HG02623 (cell line): ENCODE measurements at regions not wholly inside any gene's neighbourhood (a gene's known extent, or its start where the extent isn't known, plus 50 kb on each side); places are given as distances from the start of the nearest gene placed in this dataset.
"Not testable (repeated sequence)": the region's sequence is repeated elsewhere in the genome, so short reads cannot be mapped to it uniquely, and the experiment has no call there.

Experiments
- ATAC-seq: cut with Tn5 transposase; IDR thresholded peaks from one replicate; pipeline ENCODE4 v1.9.1; 2021; ENCODE audit warnings: moderate library complexity; ENCODE audit not compliant: unreplicated experiment

GRCh38 chr2:142504754-142505153, 372.7 kb upstream of the KYNU start:
- ATAC-seq: no peak

GRCh38 chr2:142502402-142502801, 371.6 kb upstream of the LRP1B start:
- no peak for ATAC-seq

DNA sequence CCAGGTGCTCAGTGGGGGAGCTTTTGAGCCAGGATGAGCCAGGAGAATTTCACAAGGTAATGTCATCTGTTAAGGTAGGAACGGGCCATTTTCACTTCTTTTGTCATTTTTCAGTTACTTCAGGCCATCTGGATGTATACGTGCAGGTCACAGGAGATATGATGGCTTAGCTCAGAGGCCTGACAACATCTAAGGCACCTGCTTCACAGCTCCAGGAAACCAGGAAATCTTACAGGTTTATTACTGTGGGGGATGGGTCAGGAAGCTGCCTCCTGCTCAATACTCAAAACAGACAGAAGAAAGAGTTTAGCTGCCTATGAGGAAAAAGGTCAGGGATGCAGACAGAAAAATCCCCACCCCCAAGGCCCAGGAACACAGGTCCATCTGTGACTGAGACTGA, 364.3 kb upstream of the LRP1B start:
- ATAC-seq: no peak

GRCh38 chr2:142489631-142490030, 358.8 kb upstream of the LRP1B start:
- not testable (repeated sequence) for ATAC-seq

DNA sequence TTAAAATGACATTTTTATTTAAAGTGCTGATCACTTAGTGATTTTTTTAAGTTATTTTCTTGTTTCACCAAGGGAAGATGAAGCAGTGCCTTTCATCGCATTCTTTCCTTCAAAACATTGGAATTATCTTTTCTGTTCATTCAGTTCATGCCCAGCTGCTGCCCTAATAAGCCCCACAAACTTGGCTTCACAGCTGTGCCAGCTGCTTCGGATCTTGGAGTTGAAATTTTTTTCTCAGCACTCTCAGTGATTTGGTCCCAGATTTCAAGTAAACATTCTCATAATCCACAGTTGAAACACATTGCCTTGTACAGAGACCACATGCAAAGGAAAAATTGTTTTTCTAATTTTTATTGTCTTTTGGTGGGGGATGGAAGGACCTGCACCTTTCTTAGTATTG, 353.3 kb upstream of the LRP1B start:
- no peak for ATAC-seq

DNA sequence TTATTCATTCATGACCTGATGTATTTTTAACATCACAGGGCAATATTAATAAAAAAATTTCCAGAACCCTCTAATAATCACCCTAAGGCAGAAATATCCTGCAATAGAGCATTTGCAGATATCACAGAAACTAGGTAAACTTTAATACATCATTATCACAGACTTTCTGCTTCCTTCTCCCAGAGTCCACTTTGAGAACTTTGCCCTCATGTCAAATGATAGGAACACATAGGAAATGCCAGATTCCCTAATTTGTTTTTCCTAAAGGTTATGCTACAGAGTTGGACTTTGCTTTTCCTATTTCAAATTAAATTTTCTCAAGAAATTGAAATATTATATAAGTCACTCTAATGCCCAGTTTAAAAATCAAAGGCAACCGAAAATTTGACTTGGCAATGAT, 352.8 kb upstream of the LRP1B start:
- ATAC-seq: no peak

- no peak for ATAC-seq
These were observed 347.4 kb upstream of the LRP1B start for GRCh38 chr2:142478206-142478605.

- ATAC-seq: no peak
These were observed 341.6 kb upstream of the LRP1B start for GRCh38 chr2:142472382-142472781.

- no peak for ATAC-seq
These were observed 336.5 kb upstream of the LRP1B start for GRCh38 chr2:142467321-142467720.

GRCh38 chr2:142463047-142463446, 332.2 kb upstream of the LRP1B start:
- no peak for ATAC-seq

GRCh38 chr2:142462306-142462705, 331.5 kb upstream of the LRP1B start:
- no peak for ATAC-seq

GRCh38 chr2:142445551-142446072, 314.8 kb upstream of the LRP1B start:
- no peak for ATAC-seq

DNA sequence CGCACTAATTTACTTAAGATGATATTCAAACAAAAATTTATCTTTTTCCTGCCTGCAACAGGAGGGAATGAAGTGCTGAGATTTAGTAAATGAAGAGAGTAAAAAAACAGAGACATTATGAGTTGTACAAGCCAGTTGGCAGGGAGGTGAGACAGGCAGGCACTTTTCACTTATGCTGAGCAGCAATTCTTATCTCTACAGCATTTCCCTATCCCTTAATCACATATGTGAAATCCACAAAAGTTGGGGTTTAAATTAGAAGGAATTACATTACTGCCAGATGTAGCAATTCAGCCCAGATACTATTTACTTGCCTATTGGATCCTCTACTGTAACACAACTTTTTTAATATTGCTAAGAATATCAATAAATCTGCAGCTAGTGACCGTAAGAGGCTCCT, 314.2 kb upstream of the LRP1B start:
- no peak for ATAC-seq

- ATAC-seq: no peak
These were observed 305.0 kb upstream of the LRP1B start for GRCh38 chr2:142435847-142436246.

DNA sequence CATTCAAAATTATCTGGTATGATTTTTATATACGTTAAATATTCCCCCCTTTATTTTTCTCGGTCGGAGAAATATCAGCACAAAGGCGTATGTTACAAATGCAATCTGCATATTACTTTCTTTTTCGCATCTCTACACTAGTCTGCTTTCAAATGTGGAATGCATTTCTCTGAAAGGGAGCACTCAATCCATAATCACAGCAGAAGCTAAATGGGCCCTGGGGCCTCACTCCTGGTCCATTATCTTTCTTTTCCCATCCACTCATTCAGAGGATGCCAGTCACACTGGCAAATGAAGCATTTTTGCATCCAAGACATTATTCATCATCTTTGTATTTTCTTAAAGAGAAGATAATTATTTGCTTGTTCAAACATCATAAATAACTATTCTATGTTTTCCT, 295.2 kb upstream of the LRP1B start:
- no peak for ATAC-seq

DNA sequence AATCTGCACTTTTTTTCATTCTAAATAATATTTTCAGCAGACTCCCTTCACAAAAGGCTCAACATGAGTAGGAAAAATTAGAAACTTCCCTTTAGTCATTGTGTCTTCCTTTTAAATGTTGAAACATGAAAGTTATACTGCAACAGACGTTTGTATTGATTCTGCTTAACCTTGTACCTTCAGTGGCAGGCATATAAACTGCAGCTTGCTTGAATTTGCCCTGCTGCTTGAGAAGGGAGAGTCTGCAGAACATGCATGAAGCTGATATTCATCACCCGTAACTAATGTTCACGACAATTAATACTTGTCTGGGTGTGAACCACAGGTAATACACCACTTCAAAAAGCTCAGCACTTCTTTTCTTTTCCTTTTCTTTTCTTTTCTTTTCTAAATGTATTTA, 294.7 kb upstream of the LRP1B start:
- no peak for ATAC-seq

GRCh38 chr2:142423603-142424002, 292.8 kb upstream of the LRP1B start:
- ATAC-seq: no peak

DNA sequence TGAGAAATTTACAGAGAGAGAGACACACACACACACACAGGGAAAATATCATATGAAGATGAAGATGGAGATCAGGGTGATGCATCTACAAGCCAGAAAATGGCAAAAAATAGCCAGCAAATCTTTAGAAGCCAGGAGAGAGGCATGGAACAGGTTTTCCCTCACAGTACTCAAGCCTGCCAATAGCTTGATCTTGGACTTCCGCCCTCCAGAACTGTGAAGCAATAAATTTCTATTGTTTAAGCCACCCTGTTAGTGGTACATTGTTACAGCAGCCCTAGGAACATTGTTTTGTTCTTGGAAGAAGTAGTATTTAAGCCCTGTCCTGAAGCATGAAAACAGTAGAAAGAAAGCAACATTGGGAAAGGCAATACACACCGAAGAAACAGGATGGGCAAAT, 292.0 kb upstream of the LRP1B start:
- no peak for ATAC-seq

DNA sequence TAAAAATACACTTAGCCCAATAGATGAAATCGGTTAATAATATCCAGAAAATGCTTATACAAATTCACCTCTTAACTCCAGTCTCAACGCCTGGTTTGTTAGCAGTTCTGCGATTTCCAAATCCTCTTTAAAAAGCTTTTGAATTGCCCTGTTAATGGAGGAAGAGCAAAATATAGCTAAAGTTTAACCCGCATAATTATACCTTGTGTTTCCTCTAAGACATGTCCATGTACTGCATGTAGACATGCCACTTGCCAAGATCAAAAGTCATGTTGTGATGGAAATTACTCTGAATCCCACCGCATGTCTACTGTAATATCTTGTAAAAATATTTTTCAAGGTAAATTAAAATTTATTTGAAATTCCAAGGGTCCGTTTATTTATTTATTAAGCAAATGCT, 291.2 kb upstream of the LRP1B start:
- ATAC-seq: no peak

DNA sequence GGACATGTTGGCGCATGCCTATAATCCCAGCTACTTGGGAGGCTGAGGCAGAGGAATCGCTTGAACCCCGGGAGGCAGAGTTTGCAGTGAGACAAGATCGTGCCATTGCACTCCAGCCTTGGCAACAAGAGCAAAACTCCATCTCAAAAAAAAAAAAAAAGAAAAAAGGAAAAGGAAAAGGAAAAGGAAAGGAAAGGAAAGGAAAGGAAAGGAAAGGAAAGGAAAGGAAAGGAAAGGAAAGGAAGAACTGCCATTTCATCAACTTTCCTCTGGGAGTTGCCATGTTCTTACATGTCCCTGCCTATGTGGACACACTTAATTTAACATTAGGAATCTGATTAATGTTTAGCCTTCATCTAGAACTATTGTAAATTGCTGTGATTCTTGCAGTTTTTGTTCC, 287.9 kb upstream of the LRP1B start:
- not testable (repeated sequence) for ATAC-seq

GRCh38 chr2:142416996-142417395, 286.2 kb upstream of the LRP1B start:
- no peak for ATAC-seq

DNA sequence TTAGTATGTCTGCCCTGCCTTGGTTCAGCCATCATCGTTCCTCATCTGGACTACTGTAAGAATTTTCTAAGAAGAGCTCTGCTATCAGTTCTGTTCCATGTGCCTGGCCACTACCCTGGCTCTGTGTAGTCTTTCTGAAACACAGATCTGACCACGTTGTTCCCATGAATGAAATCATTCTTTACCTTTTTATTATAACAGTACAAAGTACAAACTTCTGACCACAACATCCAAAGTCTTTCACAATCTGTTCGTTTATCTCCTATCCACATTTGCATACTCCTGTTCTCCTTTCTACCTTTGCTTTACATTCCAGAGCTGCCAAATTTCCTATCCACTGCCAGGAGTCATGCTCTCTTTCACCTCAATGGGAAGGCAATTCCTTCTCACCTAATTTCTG, 284.6 kb upstream of the LRP1B start:
- no peak for ATAC-seq

DNA sequence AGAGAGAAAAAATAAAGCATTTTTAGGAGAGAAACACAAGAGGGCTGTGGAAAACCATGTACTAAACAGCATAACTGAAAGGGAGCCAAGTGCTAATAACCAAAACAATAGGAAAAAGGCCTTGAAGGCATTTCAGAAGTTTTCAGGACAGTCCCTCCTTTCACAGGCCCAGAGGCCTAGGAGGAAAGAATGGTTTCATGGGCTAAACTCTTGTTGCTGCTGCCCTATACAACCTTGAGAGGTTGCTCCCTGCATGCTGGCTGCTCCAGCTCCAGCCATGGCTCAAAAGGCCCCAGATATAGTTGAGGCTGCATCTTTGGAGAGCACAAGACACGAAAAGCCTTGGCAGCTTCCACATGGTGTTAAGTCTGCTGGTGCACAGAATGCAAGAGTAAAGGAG, 267.4 kb upstream of the LRP1B start:
- ATAC-seq: no peak

- ATAC-seq: no peak
These were observed 264.5 kb upstream of the LRP1B start for GRCh38 chr2:142395291-142395690.
